ENCODE measurements at regions not wholly inside any gene's neighbourhood (a gene's known extent, or its start where the extent isn't known, plus 50 kb on each side); places are given as distances from the start of the nearest gene placed in this dataset.
"Not testable (repeated sequence)": the region's sequence is repeated elsewhere in the genome, so short reads cannot be mapped to it uniquely, and the experiment has no call there.

DNA sequence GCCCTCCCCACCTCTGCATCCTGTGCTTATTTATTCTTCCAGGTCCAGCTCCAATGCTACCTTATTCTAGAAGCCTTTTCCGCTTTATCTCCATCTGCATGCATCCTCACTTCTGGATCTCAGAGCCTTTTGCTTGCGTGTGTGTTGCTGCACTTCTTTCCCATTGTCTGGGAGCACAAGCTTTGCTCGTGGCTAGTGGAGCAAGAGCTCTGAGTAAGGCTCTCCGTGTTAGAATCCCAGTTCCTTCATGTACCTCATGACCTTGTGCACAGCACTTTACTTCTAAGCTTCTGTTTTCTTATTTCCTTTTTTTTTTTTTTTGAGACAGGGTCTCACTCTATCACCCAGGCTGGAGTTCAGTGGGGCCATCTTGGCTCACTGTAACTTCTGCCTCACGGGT, 140.0 kb upstream of the POU3F1 start:
- POLR2A ChIA-PET: no interaction called here
- CTCF ChIA-PET: no interaction called here

DNA sequence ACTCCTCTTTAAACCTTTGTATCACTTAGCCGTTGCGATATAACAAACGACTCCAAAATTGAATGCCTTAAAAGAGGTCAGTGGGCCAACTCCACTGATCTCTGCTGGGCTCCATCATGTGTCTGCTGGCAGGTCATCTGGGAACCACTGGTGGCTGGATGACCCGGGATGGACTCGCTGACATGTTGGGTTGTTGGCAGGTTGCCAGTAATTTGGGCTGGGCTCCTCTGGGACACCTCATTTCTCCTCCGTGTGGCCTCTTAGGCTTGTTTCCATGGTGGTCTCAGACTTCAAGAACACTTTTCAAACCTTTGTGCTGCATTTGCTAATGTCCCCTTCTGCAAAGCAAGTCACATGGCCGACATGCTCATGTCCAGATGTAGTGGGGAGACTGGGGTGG, 139.3 kb upstream of the POU3F1 start:
- ChIA-PET CTCF (no interaction called here), POLR2A (no interaction called here)

DNA sequence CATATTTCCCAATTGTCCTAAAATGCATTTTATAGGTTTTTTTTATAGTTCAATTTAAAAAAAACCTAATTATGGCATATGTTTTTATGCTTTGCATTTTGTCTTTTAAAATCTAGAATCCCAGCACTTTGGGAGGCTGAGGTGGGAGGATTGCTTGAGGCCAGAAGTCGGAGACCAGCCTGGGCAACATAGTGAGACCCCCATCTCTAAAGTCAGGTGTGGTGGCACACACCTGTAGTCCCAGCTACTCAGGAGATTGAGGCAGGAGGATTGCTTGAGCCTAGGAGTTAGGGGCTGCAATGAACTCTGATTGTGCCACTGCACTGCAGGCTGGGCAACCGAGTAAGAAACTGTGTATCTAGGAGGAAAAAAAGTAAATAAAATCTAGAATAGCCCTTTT, 137.2 kb upstream of the POU3F1 start:
- ChIA-PET POLR2A (no interaction called here), CTCF (no interaction called here)

DNA sequence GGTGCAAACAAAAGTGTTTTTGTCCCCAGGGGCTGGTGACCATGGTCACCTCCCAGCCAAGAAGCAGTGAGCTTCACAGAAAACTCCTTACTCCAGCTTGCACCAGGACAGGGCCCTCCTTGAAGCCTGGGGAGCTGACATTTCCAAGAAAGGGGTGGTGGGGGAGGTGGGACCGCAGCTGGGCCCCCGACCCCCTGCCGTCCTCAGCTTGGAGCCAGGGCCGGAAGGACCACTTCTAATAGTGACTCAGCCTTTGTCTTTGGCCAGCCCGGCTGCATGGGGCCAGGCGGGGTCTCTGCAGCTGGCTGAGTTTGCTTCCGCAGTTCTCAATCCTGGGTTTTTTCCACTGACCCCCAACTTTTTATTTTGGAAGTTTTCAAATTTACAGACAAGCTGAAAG, 136.5 kb upstream of the POU3F1 start:
- ChIA-PET POLR2A (no interaction called here), CTCF (no interaction called here)

DNA sequence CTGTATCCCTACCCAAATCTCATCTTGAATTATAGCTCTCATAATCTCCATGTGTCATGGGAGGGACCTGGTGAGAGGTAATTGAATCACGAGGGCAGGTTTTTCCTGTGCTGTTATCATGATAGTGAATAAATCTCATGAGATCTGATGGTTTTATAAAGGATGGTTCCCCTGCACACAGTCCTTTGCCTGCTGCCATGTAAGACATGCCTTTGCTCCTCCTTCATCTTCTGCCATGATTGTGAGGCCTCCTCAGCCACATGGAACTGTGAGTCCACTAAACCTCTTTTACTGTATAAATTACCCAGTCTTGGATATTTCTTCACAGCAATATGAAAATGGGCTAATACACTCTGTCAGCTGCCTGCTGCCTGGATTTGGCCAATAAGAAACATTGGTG, 133.8 kb upstream of the POU3F1 start:
- POLR2A ChIA-PET, CTCF ChIA-PET: not testable (repeated sequence)

DNA sequence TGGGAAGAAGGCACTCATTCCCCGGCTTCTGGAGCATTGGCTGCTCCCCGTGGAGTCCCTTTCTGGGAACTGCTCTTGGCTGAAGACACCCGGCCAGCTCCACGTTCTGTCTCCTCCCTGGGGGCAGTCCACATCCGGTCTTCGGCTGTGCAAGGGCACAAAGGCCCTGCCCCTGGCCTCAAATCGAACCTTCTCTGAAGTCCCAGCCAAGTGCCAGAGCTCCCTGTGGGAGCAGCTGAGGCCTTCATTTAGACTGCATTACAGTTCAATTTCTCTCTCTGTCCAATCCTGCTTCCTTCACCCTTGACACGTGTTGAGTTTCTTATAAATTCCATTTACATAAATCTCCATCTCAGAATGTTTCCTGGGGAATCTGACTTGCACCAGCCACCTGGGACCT, 132.9 kb upstream of the POU3F1 start:
- CTCF ChIA-PET: no interaction called here
- POLR2A ChIA-PET: no interaction called here

DNA sequence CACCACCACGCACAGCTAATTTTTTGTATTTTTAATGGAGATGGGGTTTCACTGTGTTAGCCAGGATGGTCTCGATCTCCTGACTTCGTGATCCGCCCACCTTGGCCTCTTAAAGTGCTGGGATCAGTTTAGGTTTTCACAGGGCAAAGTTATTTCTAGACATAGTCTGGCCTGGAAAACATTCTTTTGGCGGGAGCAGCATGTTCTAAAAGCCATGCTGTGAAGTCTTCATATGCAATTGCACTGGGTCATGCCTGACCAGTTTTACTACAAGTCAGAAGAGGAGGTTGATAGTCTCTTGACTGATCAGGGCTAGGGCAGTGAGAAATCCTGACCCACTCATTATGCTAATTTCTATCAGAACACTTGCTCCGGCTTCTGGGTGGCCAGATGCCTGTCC, 131.6 kb upstream of the POU3F1 start:
- POLR2A ChIA-PET: no interaction called here
- CTCF ChIA-PET: no interaction called here

DNA sequence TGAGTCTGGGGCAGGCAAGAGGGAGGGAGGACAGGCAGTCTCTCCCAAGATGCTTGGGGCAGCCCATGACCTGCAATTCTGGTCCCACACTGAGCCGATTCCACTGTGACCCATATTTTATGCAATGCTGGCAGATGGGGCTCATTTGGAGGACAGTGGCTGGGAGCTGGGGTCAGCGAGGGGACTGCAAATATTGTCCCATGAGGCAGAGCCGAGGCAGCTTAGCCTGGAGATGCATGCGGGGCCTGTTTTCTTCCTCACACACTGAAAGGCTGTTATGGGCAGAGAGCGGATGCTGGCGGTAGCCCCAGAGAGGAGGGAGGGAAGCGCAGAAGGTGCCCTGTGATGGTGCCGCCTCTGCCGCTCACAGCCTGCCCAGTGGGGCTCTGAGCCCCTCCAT, 128.5 kb upstream of the POU3F1 start:
- POLR2A ChIA-PET: interaction anchor here (0.6 kb wide), 1 partner anchor 128 kb away, joined by 3 read pairs; the partner anchor contains the start of gene POU3F1
- CTCF ChIA-PET: no interaction called here

DNA sequence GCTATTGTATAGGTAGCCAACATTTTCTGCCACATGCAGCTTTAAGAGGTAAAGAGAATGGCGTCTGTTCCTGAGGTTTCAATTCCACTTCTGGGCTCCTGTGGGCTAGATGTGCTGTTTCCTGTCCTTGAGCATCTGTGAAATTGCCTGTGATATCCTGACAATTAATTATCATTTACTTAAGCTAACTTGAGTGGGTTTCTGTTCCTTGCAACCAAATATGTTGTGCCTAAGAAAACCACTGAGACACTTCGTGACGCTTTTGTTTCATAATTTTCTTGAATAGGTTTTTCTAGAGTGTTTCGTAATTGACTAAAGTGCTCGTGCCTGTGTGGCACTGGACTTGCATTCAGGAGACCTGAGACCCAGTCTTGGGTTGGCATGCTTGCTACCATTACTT, 127.3 kb upstream of the POU3F1 start:
- ChIA-PET POLR2A (no interaction called here), CTCF (no interaction called here)

DNA sequence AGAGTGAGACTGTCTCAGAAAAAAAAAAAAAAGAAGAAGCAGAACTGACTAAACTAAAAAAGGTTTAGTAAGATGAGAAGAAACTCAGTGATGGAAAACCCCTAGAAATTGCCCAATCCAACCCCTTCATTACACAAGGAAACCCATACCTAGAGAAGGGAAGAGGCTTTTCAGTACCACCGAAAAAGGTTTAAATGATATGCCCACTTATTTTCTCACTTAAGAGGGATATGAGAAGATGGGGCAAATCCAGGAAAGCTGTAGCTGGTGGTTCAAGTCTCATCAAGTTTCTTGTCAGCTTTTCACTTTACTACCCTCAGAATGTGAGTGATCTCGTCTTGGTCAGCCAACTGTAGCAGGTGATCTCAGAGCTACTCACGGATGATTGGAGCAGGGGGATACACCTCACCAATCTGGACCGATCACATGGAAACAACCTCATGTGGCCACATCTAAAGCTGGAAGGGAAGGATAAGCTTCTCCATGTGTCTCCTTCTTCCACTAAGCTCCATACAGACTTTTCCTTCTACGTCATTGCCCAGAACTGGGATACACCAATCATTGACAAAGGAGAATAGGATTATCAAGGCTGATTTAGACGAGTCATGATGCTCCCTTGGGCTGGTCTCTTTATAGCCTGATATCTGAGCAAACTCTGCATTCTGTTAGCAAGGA, 126.7 kb upstream of the POU3F1 start:
- POLR2A ChIA-PET: no interaction called here
- CTCF ChIA-PET: no interaction called here

DNA sequence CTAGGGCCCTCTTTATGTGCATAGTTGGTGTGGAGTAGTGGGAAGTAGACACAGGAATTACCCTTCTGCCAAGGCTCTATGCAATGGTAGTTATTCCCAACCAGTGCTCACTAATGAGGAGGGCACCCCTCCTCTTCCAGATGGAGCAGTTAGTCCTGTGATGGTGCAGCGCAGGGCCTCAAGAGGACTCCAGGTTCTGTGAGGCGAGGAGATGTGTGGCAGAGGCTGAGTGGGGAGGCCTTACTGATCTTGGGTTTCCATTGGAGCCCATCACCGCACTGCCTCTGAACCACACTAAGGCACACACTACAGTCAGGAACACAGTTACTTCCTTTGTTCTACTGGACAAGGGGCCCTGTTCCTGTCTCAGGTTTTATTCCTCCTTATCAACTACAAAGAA, 122.5 kb upstream of the POU3F1 start:
- ChIA-PET POLR2A (no interaction called here), CTCF (no interaction called here)

DNA sequence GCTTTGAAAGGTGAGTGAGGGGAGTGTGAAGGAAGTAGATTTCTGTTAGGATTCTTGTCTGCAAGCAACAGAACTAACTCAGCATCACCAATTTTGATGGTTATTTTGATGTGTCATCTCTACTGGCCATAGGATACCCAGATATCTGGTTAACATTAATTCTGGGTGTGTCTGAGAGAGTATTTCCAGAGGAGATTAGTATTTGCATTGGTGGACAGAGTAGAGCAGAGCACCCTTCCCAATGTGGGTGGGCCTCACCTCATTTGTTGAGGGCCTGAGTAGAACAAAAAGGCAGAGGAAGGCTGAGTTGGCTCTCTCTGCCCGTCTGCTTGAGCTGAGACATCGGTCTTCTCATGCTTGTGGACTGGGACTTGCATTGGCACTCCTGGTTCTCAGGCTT, 121.8 kb upstream of the POU3F1 start:
- ChIA-PET CTCF (no interaction called here), POLR2A (no interaction called here)

DNA sequence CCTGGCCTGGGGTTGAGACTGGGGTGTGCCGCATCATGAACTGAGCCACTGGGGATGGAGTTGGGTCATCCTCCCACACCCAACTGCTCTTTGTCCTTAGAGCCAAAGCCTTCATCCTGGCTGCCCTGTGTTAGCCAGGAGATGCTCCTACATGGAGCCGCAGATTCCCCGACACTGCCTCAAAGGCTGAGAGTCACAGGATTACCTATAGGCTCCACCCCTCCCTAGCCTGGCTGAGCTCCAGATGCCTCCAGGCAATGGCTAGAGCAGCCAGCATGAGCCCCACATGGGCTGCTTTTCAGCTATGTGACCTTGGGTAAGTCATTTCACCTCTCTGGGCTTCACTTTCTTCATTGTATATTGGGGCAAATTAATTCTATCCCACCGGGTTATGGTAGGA, 119.9 kb upstream of the POU3F1 start:
- POLR2A ChIA-PET: interaction anchor here (0.7 kb wide), 1 partner anchor 393 kb away, joined by 5 read pairs; no protein-coding TSS in a partner anchor
- CTCF ChIA-PET: no interaction called here

DNA sequence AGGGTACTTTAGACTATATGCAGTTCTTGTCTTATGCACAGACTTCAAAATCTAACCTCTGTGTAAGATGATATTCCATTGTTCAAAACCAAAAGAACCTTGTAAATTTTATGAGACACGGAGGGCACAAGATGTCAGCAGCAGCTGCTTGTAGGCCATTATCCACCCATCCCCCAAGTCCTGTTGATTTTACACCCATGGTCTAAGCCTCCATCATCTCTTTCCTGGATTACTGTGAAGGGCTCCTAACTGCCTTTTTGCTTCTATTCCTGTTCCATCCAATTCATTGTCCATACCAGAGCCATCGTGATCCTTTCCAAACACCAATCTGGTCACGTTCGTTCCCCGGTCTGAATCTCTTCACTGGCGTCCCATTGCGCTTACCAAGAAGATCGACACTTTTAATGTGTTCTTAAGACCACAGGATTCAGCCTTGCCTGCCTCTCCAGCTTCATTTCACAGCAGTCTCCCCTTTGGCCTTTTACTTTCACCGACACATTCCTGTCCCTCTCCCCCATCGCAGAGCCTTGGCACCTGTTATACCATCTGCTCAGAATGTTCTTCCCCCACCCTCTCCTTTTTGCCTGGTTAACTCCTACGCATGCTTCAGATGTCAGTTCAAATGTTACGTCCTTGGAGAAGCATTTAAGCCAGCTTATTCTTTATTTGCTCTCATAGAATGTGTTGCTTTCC, 107.3 kb upstream of the POU3F1 start:
- ChIA-PET CTCF (no interaction called here), POLR2A (no interaction called here)

DNA sequence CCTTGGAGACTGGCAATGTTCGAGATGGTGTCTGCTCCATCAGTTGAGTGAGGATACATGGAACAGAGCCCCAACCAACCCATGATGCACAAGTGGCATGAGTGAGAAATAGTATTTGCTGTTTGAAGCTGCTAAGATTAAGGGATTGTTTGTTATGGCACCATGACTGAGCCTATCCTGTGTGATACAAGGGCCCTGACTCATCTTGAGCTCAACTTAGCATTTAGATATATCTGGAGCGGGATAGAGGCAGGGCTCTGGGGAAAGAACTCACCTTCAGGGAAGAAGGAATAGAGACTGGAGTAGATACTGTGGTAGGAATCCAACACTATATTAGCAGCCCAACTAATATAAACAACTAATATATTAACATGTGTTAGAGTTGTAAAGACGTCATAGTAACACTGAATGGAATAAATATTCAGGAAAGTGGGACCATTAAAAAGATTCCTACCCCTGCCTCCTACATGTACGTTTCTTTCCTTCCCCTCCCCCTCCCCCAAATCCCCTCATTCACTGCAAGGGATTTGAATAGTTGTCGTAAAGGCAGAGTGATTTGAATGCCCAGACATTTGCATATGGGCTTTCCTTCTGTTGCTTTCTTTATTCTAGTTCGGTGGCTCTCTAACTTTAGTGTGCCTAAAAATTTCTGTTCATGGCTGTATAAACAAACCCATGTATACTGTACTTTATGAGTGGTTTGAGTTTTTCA, 106.6 kb upstream of the POU3F1 start:
- CTCF ChIA-PET: no interaction called here
- POLR2A ChIA-PET: no interaction called here

DNA sequence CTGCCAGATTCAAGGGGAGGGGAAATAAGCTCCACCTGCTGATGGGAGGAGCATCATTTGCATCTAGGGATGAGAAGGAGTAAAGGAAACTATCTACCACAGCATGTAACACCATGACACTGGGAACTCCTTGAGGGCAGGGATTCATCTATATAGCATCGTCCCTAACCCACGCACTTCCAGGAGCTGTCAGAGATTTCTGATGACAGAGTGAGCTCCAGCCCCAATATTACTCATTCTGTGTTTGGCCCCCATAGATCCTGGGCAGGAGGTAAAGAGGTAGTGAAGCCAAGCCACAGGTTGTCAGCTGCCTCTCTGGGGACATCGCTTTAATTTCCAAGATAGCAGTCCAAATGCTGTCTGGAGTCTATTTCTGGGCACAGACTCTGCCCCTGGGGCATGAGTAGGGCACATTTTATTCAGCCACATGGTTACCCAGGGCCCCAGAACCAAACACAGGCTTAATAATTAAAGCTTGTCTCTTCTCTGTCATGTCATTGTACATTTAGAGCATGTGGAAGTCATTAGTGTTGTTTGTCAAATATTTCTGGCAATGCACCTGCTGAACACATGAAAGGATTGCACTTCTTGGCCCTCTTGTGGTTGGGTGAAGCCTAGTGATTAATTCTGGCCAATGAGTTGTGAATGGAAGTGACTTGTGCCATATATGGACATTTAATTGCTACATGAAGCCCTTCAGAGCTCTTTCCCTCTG, 105.9 kb upstream of the POU3F1 start:
- CTCF ChIA-PET: no interaction called here
- POLR2A ChIA-PET: no interaction called here

DNA sequence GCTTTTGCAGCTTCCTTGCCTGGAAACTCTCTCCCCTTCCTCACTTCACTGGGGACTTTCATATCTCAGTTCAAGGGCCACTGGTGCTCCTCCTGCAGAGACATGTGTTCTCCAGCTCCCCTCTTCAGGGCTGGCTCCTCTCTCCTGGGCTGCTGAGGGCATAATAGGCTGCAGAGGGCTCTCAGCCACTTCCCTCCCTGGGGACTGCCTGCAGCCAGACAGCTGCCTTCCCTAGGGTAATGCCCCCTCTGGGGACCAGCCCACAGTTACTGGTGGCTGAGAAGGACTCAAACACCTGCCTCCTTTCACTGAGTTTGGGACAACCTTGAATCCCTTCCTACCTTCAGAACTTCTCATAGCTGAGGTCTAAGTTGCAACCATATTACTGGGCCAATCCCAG, 104.8 kb upstream of the POU3F1 start:
- CTCF ChIA-PET: no interaction called here
- POLR2A ChIA-PET: no interaction called here

DNA sequence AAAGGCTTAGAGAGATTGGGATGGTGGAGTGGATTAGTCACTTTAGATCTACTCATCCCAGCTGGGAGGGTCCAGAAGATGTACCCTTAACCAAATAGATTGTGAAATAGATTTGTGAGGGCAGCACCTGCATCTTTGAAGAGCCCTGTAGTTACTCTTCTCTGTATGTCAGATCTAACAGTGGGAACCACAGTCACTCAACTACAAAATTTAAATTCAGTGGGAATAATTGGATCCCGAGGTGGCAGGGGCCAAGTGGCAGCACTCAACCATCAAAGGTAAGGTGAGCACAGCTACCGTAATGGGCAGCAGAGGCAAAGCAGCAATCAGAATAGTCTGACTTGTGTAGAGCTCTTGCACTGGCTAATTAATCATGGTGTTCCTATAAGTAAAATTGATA, 99.5 kb upstream of the POU3F1 start:
- POLR2A ChIA-PET, CTCF ChIA-PET: not testable (repeated sequence)

DNA sequence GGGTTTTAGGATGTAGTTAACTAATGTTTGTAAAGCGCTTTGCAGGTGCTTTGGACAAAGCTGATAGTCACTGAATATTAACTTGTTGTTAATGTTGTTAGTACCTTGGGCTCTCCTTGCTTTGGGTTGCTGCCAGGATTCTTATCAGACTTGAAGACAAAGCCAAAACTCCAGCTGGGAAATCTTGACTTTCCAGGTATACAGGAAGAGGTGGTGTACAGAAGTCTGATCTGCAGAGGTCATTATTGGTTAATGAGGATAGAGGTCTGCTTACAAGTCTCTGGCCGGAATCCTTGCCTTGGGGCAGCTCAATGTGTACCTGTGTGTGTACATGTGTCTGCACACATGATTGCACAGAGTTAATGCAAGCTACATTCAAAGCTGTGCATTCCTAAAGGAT, 96.0 kb upstream of the POU3F1 start:
- CTCF ChIA-PET: no interaction called here
- POLR2A ChIA-PET: no interaction called here

DNA sequence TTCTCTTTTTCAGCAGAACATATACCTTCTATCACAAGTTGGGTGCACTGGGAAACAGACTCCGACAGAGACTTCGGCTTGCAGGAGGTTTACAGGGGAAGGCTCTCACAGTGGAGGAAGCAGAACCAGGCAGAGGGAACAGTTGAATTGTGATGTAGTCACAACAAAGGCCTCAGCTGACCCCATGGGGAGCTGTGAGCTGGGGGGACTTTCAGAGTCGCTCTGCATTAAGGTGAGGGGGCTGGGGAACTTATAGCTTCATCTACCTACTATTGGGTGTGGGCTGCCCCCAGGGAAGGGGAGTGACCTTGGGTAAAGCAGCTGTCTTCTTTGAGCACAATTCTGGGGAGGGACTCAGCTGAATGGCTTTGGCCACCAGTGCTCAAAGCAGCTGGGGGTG, 94.9 kb upstream of the POU3F1 start:
- ChIA-PET POLR2A (no interaction called here), CTCF (no interaction called here)
